ENCODE measurements at regions not wholly inside any gene's neighbourhood (a gene's known extent, or its start where the extent isn't known, plus 50 kb on each side); places are given as distances from the start of the nearest gene placed in this dataset.

- no peak overlapping the region for H3K27ac ChIP-seq
- H3K27me3 ChIP-seq = no peaks in the 10 kb centered on the region
- no peak overlapping the region for H3K4me3 ChIP-seq
- H3K4me1 ChIP-seq (replicated peaks in 1 of 2) = no peaks in the 10 kb centered on the region
- WGBS, 4 donors = 43 to 51% (median 48%) methylated on average over 3 of the region's 3 CpGs
- no peaks in the 10 kb centered on the region for H3K36me3 ChIP-seq (replicated peaks in 1 of 2)
- TF ChIP-seq, protein P1, sequence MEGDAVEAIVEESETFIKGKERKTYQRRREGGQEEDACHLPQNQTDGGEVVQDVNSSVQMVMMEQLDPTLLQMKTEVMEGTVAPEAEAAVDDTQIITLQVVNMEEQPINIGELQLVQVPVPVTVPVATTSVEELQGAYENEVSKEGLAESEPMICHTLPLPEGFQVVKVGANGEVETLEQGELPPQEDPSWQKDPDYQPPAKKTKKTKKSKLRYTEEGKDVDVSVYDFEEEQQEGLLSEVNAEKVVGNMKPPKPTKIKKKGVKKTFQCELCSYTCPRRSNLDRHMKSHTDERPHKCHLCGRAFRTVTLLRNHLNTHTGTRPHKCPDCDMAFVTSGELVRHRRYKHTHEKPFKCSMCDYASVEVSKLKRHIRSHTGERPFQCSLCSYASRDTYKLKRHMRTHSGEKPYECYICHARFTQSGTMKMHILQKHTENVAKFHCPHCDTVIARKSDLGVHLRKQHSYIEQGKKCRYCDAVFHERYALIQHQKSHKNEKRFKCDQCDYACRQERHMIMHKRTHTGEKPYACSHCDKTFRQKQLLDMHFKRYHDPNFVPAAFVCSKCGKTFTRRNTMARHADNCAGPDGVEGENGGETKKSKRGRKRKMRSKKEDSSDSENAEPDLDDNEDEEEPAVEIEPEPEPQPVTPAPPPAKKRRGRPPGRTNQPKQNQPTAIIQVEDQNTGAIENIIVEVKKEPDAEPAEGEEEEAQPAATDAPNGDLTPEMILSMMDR (IDR thresholded peaks at IDR 0.05) = no peak
- no peak for TF ChIP-seq POLR2A (IDR thresholded peaks at IDR 0.05)
- peaks cover 0 to 4% (median 0%) of the 10 kb centered on the region in 3 donors for H3K9me3 ChIP-seq (replicated peaks in 1 of 3)
- no peak for DNase-seq
- intact Hi-C loops (cut with DNase I) = no loop called here
Measured at GRCh38 chr2:104774631-104775030, 79.3 kb upstream of the POU3F3 start.

DNA sequence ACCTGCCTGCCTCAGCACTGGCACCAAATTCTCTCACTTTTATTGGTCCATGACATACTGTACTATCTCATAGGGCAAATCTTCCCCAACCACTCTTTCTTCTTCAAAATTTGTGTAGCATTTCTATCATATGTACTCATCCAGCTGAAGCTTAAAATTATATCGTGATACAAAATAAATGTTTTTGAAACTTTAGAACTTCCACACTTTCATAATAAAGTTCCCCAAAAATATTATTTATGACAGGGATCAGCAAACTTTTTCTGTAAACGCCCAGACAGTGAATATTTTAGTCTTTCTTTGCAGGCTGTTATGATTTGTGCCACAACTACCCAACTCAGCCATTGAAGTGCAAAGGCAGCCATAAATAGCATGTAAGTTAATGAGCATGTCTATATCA is 76.2 kb upstream of the POU3F3 start:
- Histone ChIP-seq H3K36me3 (replicated peaks in 1 of 2) (no peaks in the 10 kb centered on the region), H3K4me3 (no peak overlapping the region), H3K27ac (no peak overlapping the region), H3K4me1 (replicated peaks in 1 of 2) (no peaks in the 10 kb centered on the region), H3K27me3 (no peaks in the 10 kb centered on the region), H3K9me3 (replicated peaks in 1 of 3) (no peaks in the 10 kb centered on the region)
- TF ChIP-seq, protein P1 (IDR thresholded peaks at IDR 0.05) = no peak
- TF ChIP-seq POLR2A (IDR thresholded peaks at IDR 0.05) = no peak
- 54 to 68% (median 62%) methylated on average over 2 of the region's 2 CpGs for WGBS, 4 donors
- DNase-seq = no peak
- intact Hi-C loops (cut with DNase I) = no loop called here

GRCh38 chr2:104781151-104781550 is 72.8 kb upstream of the POU3F3 start:
- H3K36me3 ChIP-seq (replicated peaks in 1 of 2) = no peaks in the 10 kb centered on the region
- no peak overlapping the region for H3K27ac ChIP-seq
- intact Hi-C loops (cut with DNase I) = no loop called here
- no peaks in the 10 kb centered on the region for H3K9me3 ChIP-seq (replicated peaks in 1 of 3)
- TF ChIP-seq, protein P1 (IDR thresholded peaks at IDR 0.05) = no peak
- TF ChIP-seq POLR2A (IDR thresholded peaks at IDR 0.05) = no peak
- H3K27me3 ChIP-seq = no peaks in the 10 kb centered on the region
- no peak for DNase-seq
- H3K4me3 ChIP-seq = no peak overlapping the region
- no peaks in the 10 kb centered on the region for H3K4me1 ChIP-seq (replicated peaks in 1 of 2)

- no peaks in the 10 kb centered on the region for H3K36me3 ChIP-seq (replicated peaks in 1 of 2)
- no peak for DNase-seq
- no peaks in the 10 kb centered on the region for H3K4me1 ChIP-seq (replicated peaks in 1 of 2)
- no peaks in the 10 kb centered on the region for H3K9me3 ChIP-seq (replicated peaks in 1 of 3)
- TF ChIP-seq, protein P1 (IDR thresholded peaks at IDR 0.05) = no peak
- TF ChIP-seq POLR2A (IDR thresholded peaks at IDR 0.05) = no peak
- no peak overlapping the region for H3K4me3 ChIP-seq
- no peak overlapping the region for H3K27ac ChIP-seq
- H3K27me3 ChIP-seq = no peaks in the 10 kb centered on the region
- 82 to 93% (median 86%) methylated on average over 3 of the region's 3 CpGs for WGBS, 4 donors
- intact Hi-C loops (cut with DNase I) = no loop called here
Measured at GRCh38 chr2:104784264-104784663, 69.7 kb upstream of the POU3F3 start.
